NCI-H82 (cell line): ENCODE measurements at regions not wholly inside any gene's neighbourhood (a gene's known extent, or its start where the extent isn't known, plus 50 kb on each side); places are given as distances from the start of the nearest gene placed in this dataset.
A peak's percentile ranks its signal among the peaks of the same experiment; 100 is the strongest.

ENCODE experiments used
- DNase-seq: peaks from one replicate; lab custom pipeline; 2025; lab: John Stamatoyannopoulos, UW

DNA sequence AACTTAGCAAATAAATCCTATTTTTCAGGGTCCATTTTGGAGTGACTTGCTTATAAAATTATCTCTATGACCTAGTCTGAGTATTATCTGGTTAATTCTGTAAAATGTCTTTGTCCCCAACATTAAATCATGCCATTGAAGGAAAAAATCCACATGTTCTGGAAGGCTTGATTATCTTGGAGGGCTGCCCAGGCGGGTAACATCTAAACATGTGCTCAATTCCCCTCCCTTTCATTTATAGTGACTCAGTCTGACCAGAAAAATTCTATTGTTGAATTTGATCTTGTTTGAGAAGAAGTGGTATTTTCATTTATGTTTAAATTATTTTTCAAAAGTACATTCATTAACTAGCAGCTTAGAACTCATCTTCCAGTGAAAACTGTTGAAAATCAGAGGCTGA, 55.4 kb upstream of the SLC10A7 start:
- DNase-seq, result no peak

- peak; percentile 38 for DNase-seq
Observed at GRCh38 chr4:146582864-146583263, 55.8 kb upstream of the POU4F2 start.

DNA sequence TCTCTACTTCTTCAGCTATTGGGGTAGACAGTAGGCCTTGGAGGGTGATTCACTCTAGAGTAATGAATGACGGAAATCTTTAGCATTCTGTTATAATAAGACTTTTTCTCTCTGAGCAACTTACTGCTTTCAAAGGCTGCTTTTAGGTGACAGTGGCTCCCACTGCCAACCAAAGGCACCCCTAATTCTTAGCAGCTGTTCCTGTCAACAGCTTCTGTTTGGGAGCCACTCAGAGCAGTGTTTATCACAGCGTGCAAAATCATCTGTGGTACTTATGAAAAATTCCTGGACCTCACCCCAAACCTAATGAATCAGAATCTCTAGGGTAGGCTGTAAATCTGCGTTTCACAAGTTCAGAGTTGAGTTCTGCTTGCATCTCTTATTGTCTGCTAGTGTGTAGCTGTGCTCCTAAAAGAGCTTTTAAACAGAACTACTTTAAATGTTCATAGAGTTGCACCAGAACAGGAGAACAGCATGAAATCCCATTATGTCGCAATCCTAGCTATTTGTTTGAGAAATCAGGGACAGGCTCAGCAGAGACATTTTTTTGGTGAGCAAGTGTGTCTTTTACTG, 52.8 kb upstream of the POU4F2 start:
- DNase-seq, result no peak
